NCI-H345 treated with DMSO at 0.1 percent for 48 hours (cell line): ENCODE measurements at regions not wholly inside any gene's neighbourhood (a gene's known extent, or its start where the extent isn't known, plus 50 kb on each side); places are given as distances from the start of the nearest gene placed in this dataset.
"Not testable (repeated sequence)": the region's sequence is repeated elsewhere in the genome, so short reads cannot be mapped to it uniquely, and the experiment has no call there.

Experiments used
- DNase-seq: peaks from one replicate; lab custom pipeline; 2025; ENCODE audit not compliant: unreplicated experiment; lab: John Stamatoyannopoulos, UW

- DNase-seq = not testable (repeated sequence)
Observed at GRCh38 chr22:22774762-22775161, 112.9 kb upstream of the IGLL5 start.

DNA sequence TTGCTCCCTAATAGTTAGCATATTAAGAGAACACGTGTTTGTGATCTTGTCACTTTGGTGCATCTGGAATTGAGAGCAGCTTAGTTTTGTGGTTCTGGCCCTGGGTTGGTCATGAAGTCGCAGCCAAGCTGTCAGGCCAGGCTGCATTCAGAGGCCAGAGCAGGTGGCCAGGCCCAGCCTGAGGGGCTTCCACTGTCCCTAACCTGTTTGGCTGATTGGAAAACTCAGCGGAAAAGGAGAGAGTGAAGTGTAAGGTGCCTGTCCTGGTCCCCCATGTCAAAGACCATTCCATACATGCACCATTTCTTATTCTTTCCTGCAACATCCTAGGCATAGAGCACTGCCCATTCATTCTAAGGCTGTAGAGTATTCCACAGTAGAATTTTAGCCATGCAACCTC, 111.5 kb upstream of the IGLL5 start:
- DNase-seq = no peak

GRCh38 chr22:22779213-22779612, 108.4 kb upstream of the IGLL5 start:
- DNase-seq = no peak

GRCh38 chr22:22783575-22783974, 104.0 kb upstream of the IGLL5 start:
- no peak for DNase-seq

DNA sequence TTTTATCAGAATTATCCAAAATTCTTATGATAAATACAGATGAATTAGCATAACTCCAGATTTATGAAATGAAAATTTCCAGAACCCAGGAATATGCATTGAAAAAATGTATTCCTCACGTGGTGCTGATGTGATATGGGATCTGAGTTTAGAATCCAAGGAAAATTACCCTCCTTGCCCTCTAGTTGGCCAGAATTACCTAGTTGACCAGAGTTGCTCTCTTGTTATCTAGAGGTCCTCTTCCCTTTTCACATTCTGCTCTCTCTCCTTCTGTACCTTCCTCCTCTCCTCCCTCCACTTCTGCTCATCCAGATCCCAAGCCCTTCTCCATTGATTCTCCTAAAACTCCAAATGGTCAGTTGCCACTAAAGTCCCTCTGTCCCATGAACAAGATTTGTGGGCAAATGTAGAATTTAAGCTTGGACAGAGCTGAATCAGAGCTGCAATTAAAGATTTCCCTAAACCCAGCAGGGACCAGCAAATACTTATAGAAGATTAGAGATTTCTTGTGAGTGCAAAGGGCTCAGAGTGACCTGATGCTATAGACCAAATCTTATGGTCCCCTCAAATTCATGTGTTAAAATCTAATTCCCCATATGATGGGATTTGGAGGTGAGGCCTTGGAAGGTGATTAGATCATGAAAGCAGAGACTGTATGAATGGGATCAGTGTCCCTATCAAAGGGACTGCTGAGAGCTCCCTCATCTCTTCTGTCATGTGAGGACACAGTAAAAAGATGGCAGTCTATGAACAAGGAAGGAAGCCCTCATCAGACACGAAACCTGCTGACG, 103.2 kb upstream of the IGLL5 start:
- DNase-seq = no peak

GRCh38 chr22:22785316-22786065, 102.1 kb upstream of the IGLL5 start:
- no peak for DNase-seq

- peak; percentile 18 for DNase-seq
Observed at GRCh38 chr22:22786301-22787115, 101.1 kb upstream of the IGLL5 start.

DNA sequence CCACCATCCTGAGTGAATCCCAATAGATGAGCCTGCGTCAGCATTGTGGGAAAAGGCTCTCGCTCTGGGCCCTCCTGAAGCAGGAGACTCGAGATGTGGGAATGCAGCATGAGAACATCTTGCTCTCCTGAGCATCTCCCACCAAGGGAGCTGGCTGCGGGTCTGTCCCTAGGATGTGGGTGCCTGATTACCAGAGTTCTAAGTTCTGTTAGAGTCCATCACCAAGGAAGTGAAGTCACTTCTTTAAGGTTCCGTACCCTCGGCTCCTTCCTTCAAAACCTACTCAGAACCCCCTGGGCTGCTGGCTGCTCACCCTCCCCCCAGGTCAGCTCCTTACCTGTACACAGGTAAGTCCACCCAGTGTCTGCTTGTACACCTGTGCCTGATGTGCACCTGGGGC, 100.5 kb upstream of the IGLL5 start:
- DNase-seq = no peak

DNA sequence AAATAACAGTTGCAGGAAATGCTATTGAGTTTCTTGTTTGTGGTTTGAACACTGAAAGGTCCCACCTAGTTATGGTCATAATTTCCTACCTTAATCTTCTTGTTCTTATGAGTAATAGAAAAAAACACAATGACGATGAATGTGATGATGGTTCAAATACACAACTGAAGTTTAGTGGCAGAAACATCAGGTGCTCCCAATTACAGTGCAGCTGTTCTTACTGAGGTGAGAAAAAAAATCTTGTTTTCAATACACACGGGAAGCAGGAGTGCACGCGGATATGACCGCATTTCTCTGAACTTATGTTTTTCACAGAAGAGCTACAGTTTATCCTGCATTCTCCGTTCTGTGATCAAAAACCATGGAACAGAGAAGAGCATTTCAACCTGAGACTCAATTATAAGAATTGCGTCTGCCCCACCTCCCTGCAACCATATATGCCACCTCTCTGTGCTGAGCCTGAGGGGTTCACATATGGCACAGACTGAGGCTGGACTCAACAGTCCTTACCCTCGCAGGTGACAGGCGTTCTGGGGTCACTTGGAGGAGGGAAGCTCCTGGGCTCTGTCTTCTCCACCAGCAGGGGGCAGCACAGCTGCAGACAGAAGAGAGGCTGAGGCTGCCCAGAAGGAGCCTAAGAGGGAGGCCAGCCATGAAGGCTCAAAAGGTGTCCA, 99.7 kb upstream of the IGLL5 start:
- DNase-seq = no peak

GRCh38 chr22:22788460-22789037, 99.1 kb upstream of the IGLL5 start:
- DNase-seq = no peak

GRCh38 chr22:22789233-22789921, 98.2 kb upstream of the IGLL5 start:
- no peak for DNase-seq

GRCh38 chr22:22789922-22790845, 97.4 kb upstream of the IGLL5 start:
- DNase-seq = no peak

- no peak for DNase-seq
Observed at GRCh38 chr22:22791438-22792181, 96.0 kb upstream of the IGLL5 start.

- not testable (repeated sequence) for DNase-seq
Observed at GRCh38 chr22:22792205-22792786, 95.3 kb upstream of the IGLL5 start.

DNA sequence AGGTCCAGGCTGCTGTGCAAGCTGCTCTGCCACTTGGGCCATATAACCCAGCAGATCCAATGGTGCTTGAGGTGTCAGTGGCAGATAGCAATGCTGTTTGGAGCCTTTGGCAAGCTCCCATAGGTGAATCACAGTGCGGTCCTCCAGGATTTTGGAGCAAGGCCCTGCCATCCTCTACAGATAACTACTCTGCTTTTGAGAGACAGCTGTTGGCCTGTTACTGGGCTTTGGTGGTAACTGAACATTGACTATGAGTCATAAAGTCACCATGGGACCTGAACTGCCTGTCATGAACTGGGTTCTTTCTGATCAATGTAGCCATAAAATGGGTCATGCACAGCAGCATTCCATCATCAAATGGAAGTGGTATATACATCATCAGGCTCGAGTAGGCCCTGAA, 92.0 kb upstream of the IGLL5 start:
- DNase-seq = not testable (repeated sequence)

- DNase-seq = no peak
Observed at GRCh38 chr22:22796724-22797123, 90.9 kb upstream of the IGLL5 start.

DNA sequence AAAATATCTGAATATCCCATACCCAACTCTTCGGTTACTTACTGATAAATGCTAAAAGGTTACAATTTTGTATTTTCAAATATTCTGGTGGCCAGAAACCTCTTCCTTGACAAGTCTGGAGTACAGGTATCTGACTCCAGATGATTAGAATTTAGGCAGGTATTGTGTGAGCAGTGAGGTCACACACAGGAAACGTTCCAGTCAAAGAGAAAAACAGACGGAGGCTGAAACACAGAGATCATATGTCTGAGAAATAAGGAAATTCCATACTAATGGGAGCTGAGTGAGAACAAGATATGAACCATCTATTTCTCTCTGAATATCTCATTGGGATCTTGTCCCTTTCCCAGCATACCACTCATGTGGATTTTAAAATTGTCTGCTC, 89.4 kb upstream of the IGLL5 start:
- no peak for DNase-seq

DNA sequence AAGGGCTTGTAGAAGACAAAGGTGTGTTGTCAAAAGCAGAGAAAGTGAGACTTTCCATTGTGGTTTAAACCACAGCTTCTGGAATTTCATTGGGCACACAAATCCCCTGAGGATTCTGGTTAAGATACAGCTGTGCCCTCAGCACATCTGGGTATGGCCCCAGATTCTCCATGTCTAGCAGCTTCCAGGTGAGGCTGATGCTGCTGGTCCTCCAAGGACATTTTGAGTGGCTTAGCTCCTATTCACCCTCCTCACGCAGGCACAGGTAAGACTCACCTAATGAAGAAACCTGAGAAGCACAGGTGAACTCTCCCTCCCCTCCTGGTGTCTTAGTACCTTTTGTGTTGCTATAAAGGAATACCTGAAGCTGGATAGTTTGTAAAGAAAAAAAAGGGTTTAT, 88.9 kb upstream of the IGLL5 start:
- no peak for DNase-seq
